Panc1 (cell line): ENCODE measurements at regions not wholly inside any gene's neighbourhood (a gene's known extent, or its start where the extent isn't known, plus 50 kb on each side); places are given as distances from the start of the nearest gene placed in this dataset.

Experiments used
- CTCF ChIP-seq: fragments of 450-650 bp; IDR thresholded peaks from 2 replicates; pipeline ENCODE4 v1.5.1; 2017; ENCODE audit warnings: mild to moderate bottlenecking
- POLR2AphosphoS5 ChIP-seq: IDR thresholded peaks from 2 replicates; pipeline ENCODE4 v1.6.1; 2012; ENCODE audit warnings: mild to moderate bottlenecking, low read depth, low read length, moderate library complexity
- REST ChIP-seq, 2 experiments: IDR thresholded peaks; 2 replicates each; pipeline ENCODE4 v1.6.1; 2011 to 2012; ENCODE audit warnings: low read depth in 2 of 2, control low read depth in 1 of 2, low read length in 1 of 2, mild to moderate bottlenecking in 1 of 2, moderate library complexity in 1 of 2; ENCODE audit not compliant: insufficient read depth in 1 of 2
- TCF7L2 ChIP-seq: IDR thresholded peaks from 2 replicates; pipeline ENCODE4 v1.6.1; 2011; ENCODE audit warnings: mild to moderate bottlenecking, low read depth, low read length, inconsistent platforms

- TF ChIP-seq CTCF (peak; percentile 16; the same call in 1 of the 2 replicates), TCF7L2 (no peak), POLR2AphosphoS5 (no peak), REST (IDR thresholded peaks at IDR 0.05; ENCODE audit: insufficient read depth in 1 of 2, low read depth in 2 of 2, low read length in 1 of 2) (no peak)
Measured at GRCh38 chr6:72560721-72561593, 60.9 kb upstream of the KCNQ5 start.
